Stimulated activated CD4-positive, alpha-beta T cell treated with anti-CD3 and anti-CD28 coated beads, Interleukin-1b, Interleukin-23, amount 100 ng/mL, for 48 hours (primary cell): ENCODE measurements at regions not wholly inside any gene's neighbourhood (a gene's known extent, or its start where the extent isn't known, plus 50 kb on each side); places are given as distances from the start of the nearest gene placed in this dataset.
"Not testable (repeated sequence)": the region's sequence is repeated elsewhere in the genome, so short reads cannot be mapped to it uniquely, and the experiment has no call there.

ENCODE experiments used
- DNase-seq: peaks from one replicate; pipeline ENCODE4 v3.0.0-alpha.2; 2020

- DNase-seq = no peak
Measured at GRCh38 chr16:5791011-5791657, 693.5 kb upstream of the EEF2KMT start.

GRCh38 chr16:5790512-5790911, 692.9 kb upstream of the EEF2KMT start:
- DNase-seq = no peak

GRCh38 chr16:5789033-5789432, 691.4 kb upstream of the EEF2KMT start:
- DNase-seq = no peak

- DNase-seq = no peak
Measured at GRCh38 chr16:5781436-5781835, 683.8 kb upstream of the EEF2KMT start.

GRCh38 chr16:5776876-5777275, 679.3 kb upstream of the EEF2KMT start:
- DNase-seq = no peak

GRCh38 chr16:5775916-5776315, 678.3 kb upstream of the EEF2KMT start:
- DNase-seq = no peak

- no peak for DNase-seq
Measured at GRCh38 chr16:5770118-5770517, 672.5 kb upstream of the EEF2KMT start.

- DNase-seq = no peak
Measured at GRCh38 chr16:5769513-5769912, 671.9 kb upstream of the EEF2KMT start.

GRCh38 chr16:5768445-5768844, 670.9 kb upstream of the EEF2KMT start:
- no peak for DNase-seq

GRCh38 chr16:5763176-5763575, 665.6 kb upstream of the EEF2KMT start:
- DNase-seq = no peak

- DNase-seq = no peak
Measured at GRCh38 chr16:5762362-5762761, 664.8 kb upstream of the EEF2KMT start.

- no peak for DNase-seq
Measured at GRCh38 chr16:5761592-5761991, 664.0 kb upstream of the EEF2KMT start.

GRCh38 chr16:5758281-5758680, 660.7 kb upstream of the EEF2KMT start:
- DNase-seq = no peak

GRCh38 chr16:5756969-5757368, 659.4 kb upstream of the EEF2KMT start:
- DNase-seq = no peak

- DNase-seq = no peak
Measured at GRCh38 chr16:5753381-5753780, 655.8 kb upstream of the EEF2KMT start.

GRCh38 chr16:5751216-5751615, 653.6 kb upstream of the EEF2KMT start:
- DNase-seq = no peak

- not testable (repeated sequence) for DNase-seq
Measured at GRCh38 chr16:5750439-5750838, 652.8 kb upstream of the EEF2KMT start.

- DNase-seq = no peak
Measured at GRCh38 chr16:5738586-5738985, 641.0 kb upstream of the EEF2KMT start.

- DNase-seq = no peak
Measured at GRCh38 chr16:5736209-5736930, 638.8 kb upstream of the EEF2KMT start.

GRCh38 chr16:5735444-5735843, 637.8 kb upstream of the EEF2KMT start:
- no peak for DNase-seq

- no peak for DNase-seq
Measured at GRCh38 chr16:5730783-5731182, 633.2 kb upstream of the EEF2KMT start.

GRCh38 chr16:5722116-5722619, 624.6 kb upstream of the EEF2KMT start:
- no peak for DNase-seq

GRCh38 chr16:5715155-5715554, 617.6 kb upstream of the EEF2KMT start:
- no peak for DNase-seq

- DNase-seq = no peak
Measured at GRCh38 chr16:5709889-5710288, 612.3 kb upstream of the EEF2KMT start.

- no peak for DNase-seq
Measured at GRCh38 chr16:5706211-5706610, 608.6 kb upstream of the EEF2KMT start.
